MM.1S (cell line): ENCODE measurements at regions not wholly inside any gene's neighbourhood (a gene's known extent, or its start where the extent isn't known, plus 50 kb on each side); places are given as distances from the start of the nearest gene placed in this dataset.

Source experiments
- DNase-seq: peaks from one replicate; pipeline ENCODE4 v3.0.0-alpha.2; 2015
- H2AFZ ChIP-seq: fragments of 300-600 bp; sonication (generic); 2 replicates; pipeline ENCODE4 v1.6.0; 2016; ENCODE audit warnings: antibody characterized with exemption, low read length
- H3F3A ChIP-seq: fragments of 300-600 bp; sonication (generic); 2 replicates; pipeline ENCODE4 v1.6.1; 2016; ENCODE audit warnings: mild to moderate bottlenecking, antibody characterized with exemption, low read length, moderate library complexity, mixed read lengths; ENCODE audit not compliant: insufficient read depth
- H3K27ac ChIP-seq: fragments of 300-600 bp; sonication (generic); 2 replicates; pipeline ENCODE4 v1.5.1; 2016; ENCODE audit warnings: mild to moderate bottlenecking, low read length
- H3K27me3 ChIP-seq: fragments of 300-600 bp; sonication (generic); replicated peaks from 2 replicates; pipeline ENCODE4 v1.6.0; 2016; ENCODE audit warnings: low read length; ENCODE audit not compliant: insufficient read depth
- H3K36me3 ChIP-seq: fragments of 300-600 bp; sonication (generic); replicated peaks from 2 replicates; pipeline ENCODE4 v1.6.1; 2016; ENCODE audit warnings: mild to moderate bottlenecking, low read length, mixed read lengths; ENCODE audit not compliant: insufficient read depth
- H3K4me1 ChIP-seq: fragments of 300-600 bp; sonication (generic); 2 replicates; pipeline ENCODE4 v1.6.1; 2016; ENCODE audit warnings: low read length, mixed read lengths
- H3K4me2 ChIP-seq: fragments of 300-600 bp; sonication (generic); 2 replicates; pipeline ENCODE4 v1.6.0; 2016; ENCODE audit warnings: low read depth, low read length
- H3K4me3 ChIP-seq: fragments of 300-600 bp; sonication (generic); 2 replicates; pipeline ENCODE4 v1.5.1; 2016; ENCODE audit warnings: low read length, mixed read lengths
- H3K79me2 ChIP-seq: fragments of 300-600 bp; sonication (generic); 2 replicates; pipeline ENCODE4 v1.6.1; 2016; ENCODE audit warnings: mixed run types, low read length, mixed read lengths
- H3K9ac ChIP-seq: fragments of 300-600 bp; sonication (generic); 2 replicates; pipeline ENCODE4 v1.6.1; 2016; ENCODE audit warnings: low read length, mixed read lengths
- H3K9me2 ChIP-seq: fragments of 300-600 bp; sonication (generic); replicated peaks from 2 replicates; pipeline ENCODE4 v1.6.1; 2016; ENCODE audit warnings: mild to moderate bottlenecking, low read length, mixed read lengths; ENCODE audit not compliant: insufficient read depth
- H3K9me3 ChIP-seq: fragments of 300-600 bp; sonication (generic); replicated peaks from 2 replicates; pipeline ENCODE4 v1.6.1; 2016; ENCODE audit warnings: mild to moderate bottlenecking, low read length, mixed read lengths; ENCODE audit not compliant: insufficient read depth
- H4K20me1 ChIP-seq: fragments of 300-600 bp; sonication (generic); 2 replicates; pipeline ENCODE4 v1.6.1; 2016; ENCODE audit warnings: mild to moderate bottlenecking, low read length, moderate library complexity, mixed read lengths; ENCODE audit not compliant: insufficient read depth
- EZH2 ChIP-seq: fragments of 300-600 bp; sonication (generic); optimal IDR thresholded peaks from 2 replicates; pipeline ENCODE3; 2017; ENCODE audit warnings: low read depth, mild to moderate bottlenecking, antibody characterized with exemption, low read length, mixed read lengths
- EZH2phosphoT487 ChIP-seq: fragments of 300-600 bp; sonication (generic); IDR thresholded peaks from 2 replicates; pipeline ENCODE4 v1.6.1; 2018; ENCODE audit warnings: antibody characterized with exemption, low read length
- TF ChIP-seq, protein P1 (sequence below): fragments of 300-600 bp; sonication (generic); IDR thresholded peaks from 2 replicates; pipeline ENCODE4 v1.5.1; 2016; ENCODE audit warnings: antibody characterized with exemption, low read length, mixed read lengths

DNA sequence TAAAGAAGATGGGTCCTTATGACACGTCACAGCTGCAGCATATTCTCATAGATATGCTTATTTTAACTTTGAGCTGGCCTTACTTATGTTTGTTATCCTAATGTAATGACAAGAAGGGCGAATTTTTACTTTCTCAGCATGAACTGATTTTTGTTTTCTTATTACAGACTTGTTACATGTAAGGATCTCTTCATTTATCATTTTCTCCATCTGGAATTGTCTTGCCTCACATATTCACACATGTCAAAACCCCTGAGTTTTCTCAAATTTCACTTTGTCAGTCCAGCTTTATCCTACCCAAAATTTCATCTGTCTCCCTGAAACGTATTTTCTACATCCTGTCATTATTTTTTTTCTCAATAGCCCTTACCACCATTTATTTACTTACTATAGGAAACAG lies 1774.0 kb upstream of the PRR20A start:
- TF ChIP-seq EZH2phosphoT487, result no peak
- TF ChIP-seq, protein P1, sequence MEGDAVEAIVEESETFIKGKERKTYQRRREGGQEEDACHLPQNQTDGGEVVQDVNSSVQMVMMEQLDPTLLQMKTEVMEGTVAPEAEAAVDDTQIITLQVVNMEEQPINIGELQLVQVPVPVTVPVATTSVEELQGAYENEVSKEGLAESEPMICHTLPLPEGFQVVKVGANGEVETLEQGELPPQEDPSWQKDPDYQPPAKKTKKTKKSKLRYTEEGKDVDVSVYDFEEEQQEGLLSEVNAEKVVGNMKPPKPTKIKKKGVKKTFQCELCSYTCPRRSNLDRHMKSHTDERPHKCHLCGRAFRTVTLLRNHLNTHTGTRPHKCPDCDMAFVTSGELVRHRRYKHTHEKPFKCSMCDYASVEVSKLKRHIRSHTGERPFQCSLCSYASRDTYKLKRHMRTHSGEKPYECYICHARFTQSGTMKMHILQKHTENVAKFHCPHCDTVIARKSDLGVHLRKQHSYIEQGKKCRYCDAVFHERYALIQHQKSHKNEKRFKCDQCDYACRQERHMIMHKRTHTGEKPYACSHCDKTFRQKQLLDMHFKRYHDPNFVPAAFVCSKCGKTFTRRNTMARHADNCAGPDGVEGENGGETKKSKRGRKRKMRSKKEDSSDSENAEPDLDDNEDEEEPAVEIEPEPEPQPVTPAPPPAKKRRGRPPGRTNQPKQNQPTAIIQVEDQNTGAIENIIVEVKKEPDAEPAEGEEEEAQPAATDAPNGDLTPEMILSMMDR, result no peak
- no peak for TF ChIP-seq EZH2
- Histone ChIP-seq H3K4me1 (no peaks in the 10 kb centered on the region), H3K9ac (no peak overlapping the region), H3K27ac (no peak overlapping the region), H3F3A (no peaks in the 10 kb centered on the region), H3K9me2 (no peaks in the 10 kb centered on the region), H3K4me2 (no peak overlapping the region), H3K27me3 (no peaks in the 10 kb centered on the region), H3K36me3 (no peaks in the 10 kb centered on the region), H3K4me3 (no peak overlapping the region), H3K79me2 (no peaks in the 10 kb centered on the region), H2AFZ (no peak overlapping the region), H3K9me3 (no peaks in the 10 kb centered on the region), H4K20me1 (no peaks in the 10 kb centered on the region)
- no peak for DNase-seq

DNA sequence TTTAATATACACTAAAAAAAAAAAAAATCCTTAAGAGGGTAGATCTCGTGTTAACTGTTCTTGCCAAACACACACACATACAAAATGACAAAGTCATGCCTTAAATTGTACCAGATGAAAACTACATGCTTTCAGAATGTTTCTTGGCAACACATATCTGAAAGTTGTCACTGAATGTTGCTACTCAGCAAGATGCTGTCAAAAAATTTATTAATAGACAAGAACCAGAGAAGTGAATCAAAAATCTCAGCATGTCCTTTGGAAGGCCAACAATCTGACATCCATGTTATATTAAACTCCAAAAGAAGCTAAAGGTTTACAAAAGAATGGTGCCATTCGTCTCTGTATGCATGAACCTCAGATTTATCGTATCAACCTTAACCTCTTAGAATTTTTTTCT lies 1746.2 kb upstream of the PRR20A start:
- TF ChIP-seq EZH2 (no peak), EZH2phosphoT487 (no peak)
- TF ChIP-seq, protein P1, result no peak

DNA sequence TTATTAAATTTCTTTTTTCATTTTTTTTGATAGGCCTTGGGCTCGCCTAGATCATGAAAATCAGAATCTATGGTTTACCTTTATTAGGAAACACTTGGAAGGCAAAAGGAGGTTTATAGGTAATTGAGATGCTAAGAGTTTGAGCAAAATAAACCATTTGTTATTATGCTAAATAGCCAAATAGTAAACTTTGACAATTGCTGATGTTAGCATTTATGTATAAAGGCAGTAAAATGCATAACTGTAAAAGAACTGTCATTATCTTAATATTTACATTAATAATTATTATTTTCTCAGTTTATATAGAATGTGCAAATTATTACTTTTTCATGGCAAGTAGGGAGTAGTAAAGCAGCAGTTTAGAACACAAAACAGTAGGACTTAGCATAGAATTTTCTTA lies 1737.8 kb upstream of the PRR20A start:
- no peaks in the 10 kb centered on the region for H3K9me2 ChIP-seq
- no peaks in the 10 kb centered on the region for H3K9me3 ChIP-seq
- H3K27me3 ChIP-seq, result no peaks in the 10 kb centered on the region
- H3K9ac ChIP-seq, result no peak overlapping the region
- no peaks in the 10 kb centered on the region for H4K20me1 ChIP-seq
- no peak for TF ChIP-seq EZH2
- TF ChIP-seq, protein P1, result no peak
- no peak for TF ChIP-seq EZH2phosphoT487
- H3K4me3 ChIP-seq, result no peak overlapping the region
- H2AFZ ChIP-seq, result no peak overlapping the region
- no peak overlapping the region for H3K27ac ChIP-seq
- no peak overlapping the region for H3K4me2 ChIP-seq
- DNase-seq, result no peak
- H3K4me1 ChIP-seq, result no peaks in the 10 kb centered on the region
- H3F3A ChIP-seq, result no peaks in the 10 kb centered on the region
- no peaks in the 10 kb centered on the region for H3K36me3 ChIP-seq
- H3K79me2 ChIP-seq, result no peaks in the 10 kb centered on the region

More for the DNA sequence above, 1746.2 kb upstream of the PRR20A start:
- Histone ChIP-seq H3K9ac (no peak overlapping the region), H3K4me2 (no peak overlapping the region), H3K27ac (no peak overlapping the region), H3K79me2 (no peaks in the 10 kb centered on the region), H4K20me1 (no peaks in the 10 kb centered on the region), H3K36me3 (no peaks in the 10 kb centered on the region), H2AFZ (no peak overlapping the region), H3K4me1 (no peaks in the 10 kb centered on the region), H3F3A (no peaks in the 10 kb centered on the region), H3K4me3 (no peak overlapping the region), H3K9me2 (no peaks in the 10 kb centered on the region), H3K27me3 (no peaks in the 10 kb centered on the region), H3K9me3 (no peaks in the 10 kb centered on the region)
- no peak for DNase-seq
